Mesothelial cell of epicardium (in vitro differentiated cells): ENCODE measurements at regions not wholly inside any gene's neighbourhood (a gene's known extent, or its start where the extent isn't known, plus 50 kb on each side); places are given as distances from the start of the nearest gene placed in this dataset.

Experiments
- DNase-seq, 2 experiments: peaks; one replicate each; pipeline ENCODE4 v3.0.0; 2021; ENCODE audit warnings: low spot score in 2 of 2; ENCODE audit not compliant: unreplicated experiment in 2 of 2
- H3K27ac Mint-ChIP-seq: 2 replicates; pipeline ENCODE4 v1.8.0; 2021; ENCODE audit warnings: mixed read lengths
- H3K27me3 Mint-ChIP-seq: 2 replicates; pipeline ENCODE4 v1.8.0; 2021; ENCODE audit warnings: low read depth, mixed read lengths
- H3K36me3 Mint-ChIP-seq: 2 replicates; pipeline ENCODE4 v1.8.0; 2021; ENCODE audit warnings: mixed read lengths
- H3K4me1 Mint-ChIP-seq: 2 replicates; pipeline ENCODE4 v1.8.0; 2021; ENCODE audit warnings: mixed read lengths
- H3K4me3 Mint-ChIP-seq: 2 replicates; pipeline ENCODE4 v1.8.0; 2021; ENCODE audit warnings: mild to moderate bottlenecking, moderate library complexity, mixed read lengths
- H3K9me3 Mint-ChIP-seq: 2 replicates; pipeline ENCODE4 v1.8.0; 2021; ENCODE audit warnings: mixed read lengths
- CTCF ChIP-seq: fragments of 200-600 bp; sonication (generic); IDR thresholded peaks from one replicate; pipeline ENCODE4 v1.5.0; 2021; ENCODE audit warnings: antibody characterized with exemption; ENCODE audit not compliant: unreplicated experiment

- no peak for TF ChIP-seq CTCF
- no peak for DNase-seq
- Mint-ChIP-seq H3K4me3 (no peak overlapping the region), H3K36me3 (no peaks in the 10 kb centered on the region), H3K27ac (no peak overlapping the region), H3K9me3 (no peaks in the 10 kb centered on the region), H3K4me1 (peaks cover 6% of the 10 kb centered on the region), H3K27me3 (no peaks in the 10 kb centered on the region)
These were observed 93.7 kb upstream of the ETS2 start for GRCh38 chr21:38712071-38712470.

- Mint-ChIP-seq H3K9me3 (no peaks in the 10 kb centered on the region), H3K4me3 (no peak overlapping the region), H3K27me3 (no peaks in the 10 kb centered on the region), H3K27ac (no peak overlapping the region), H3K36me3 (no peaks in the 10 kb centered on the region), H3K4me1 (peaks cover 6% of the 10 kb centered on the region)
- no peak for DNase-seq
- no peak for TF ChIP-seq CTCF
These were observed 93.1 kb upstream of the ETS2 start for GRCh38 chr21:38712664-38713063.

GRCh38 chr21:38714039-38714817 is 91.5 kb upstream of the ETS2 start:
- Mint-ChIP-seq H3K9me3 (no peaks in the 10 kb centered on the region), H3K27ac (no peak overlapping the region), H3K36me3 (no peaks in the 10 kb centered on the region), H3K4me1 (peaks cover 6% of the 10 kb centered on the region), H3K27me3 (no peaks in the 10 kb centered on the region), H3K4me3 (no peak overlapping the region)
- TF ChIP-seq CTCF: no peak
- no peak for DNase-seq

GRCh38 chr21:38714999-38715398 is 90.7 kb upstream of the ETS2 start:
- no peak for DNase-seq
- TF ChIP-seq CTCF: no peak
- Mint-ChIP-seq H3K27ac (no peak overlapping the region), H3K36me3 (no peaks in the 10 kb centered on the region), H3K4me3 (no peak overlapping the region), H3K4me1 (peaks cover 6% of the 10 kb centered on the region), H3K27me3 (no peaks in the 10 kb centered on the region), H3K9me3 (no peaks in the 10 kb centered on the region)

- no peak for TF ChIP-seq CTCF
These were observed 89.6 kb upstream of the ETS2 start for GRCh38 chr21:38716088-38716487.

More at GRCh38 chr21:38716088-38716487, 89.6 kb upstream of the ETS2 start:
- no peak for DNase-seq
- H3K27me3 Mint-ChIP-seq: no peaks in the 10 kb centered on the region
- H3K36me3 Mint-ChIP-seq: no peaks in the 10 kb centered on the region
- peaks cover 9% of the 10 kb centered on the region for H3K4me1 Mint-ChIP-seq
- H3K27ac Mint-ChIP-seq: no peak overlapping the region
- H3K4me3 Mint-ChIP-seq: no peak overlapping the region
- no peaks in the 10 kb centered on the region for H3K9me3 Mint-ChIP-seq
